Tibial nerve (tissue), 4 donors: ENCODE measurements at regions not wholly inside any gene's neighbourhood (a gene's known extent, or its start where the extent isn't known, plus 50 kb on each side); places are given as distances from the start of the nearest gene placed in this dataset.
A peak's percentile ranks its signal among the peaks of the same experiment; 100 is the strongest.
"Not testable (repeated sequence)": the region's sequence is repeated elsewhere in the genome, so short reads cannot be mapped to it uniquely, and the experiment has no call there.

Experiments used
- DNase-seq, 2 donors: peaks; one replicate each; pipeline ENCODE4 v3.0.0-alpha.2; 2019; ENCODE audit warnings: low spot score in 2 of 2
- H3K27ac ChIP-seq, 4 donors: fragments of 200-600 bp; sonication (generic) in 3 of 4; one replicate each; pipeline ENCODE4 v1.5.1; 2017 to 2019; ENCODE audit warnings: mild to moderate bottlenecking in 1 of 4
- H3K27me3 ChIP-seq, 2 donors: fragments of 200-600 bp; sonication (generic) in 1 of 2; one replicate each; pipeline versions ENCODE4 v1.5.1 to v1.6.0; 2017 to 2019
- H3K36me3 ChIP-seq, 3 donors: fragments of 200-600 bp; sonication (generic); one replicate each; pipeline ENCODE4 v1.5.1; 2018 to 2019
- H3K4me1 ChIP-seq, 4 donors: fragments of 200-600 bp; sonication (generic) in 3 of 4; one replicate each; pipeline ENCODE4 v1.5.1; 2017 to 2019
- H3K4me3 ChIP-seq, 4 donors: fragments of 200-600 bp; sonication (generic) in 3 of 4; one replicate each; pipeline ENCODE4 v1.5.1; 2017 to 2019; ENCODE audit warnings: mild to moderate bottlenecking in 1 of 4, moderate library complexity in 1 of 4
- H3K9me3 ChIP-seq, 4 donors: fragments of 200-600 bp; sonication (generic) in 3 of 4; one replicate each; pipeline ENCODE4 v1.5.1; 2017 to 2019
- CTCF ChIP-seq, 5 experiments: fragments of 200-600 bp in 3 of 5; fragments of 450-650 bp in 2 of 5; sonication (generic) in 3 of 5; IDR thresholded peaks; one replicate each; pipeline ENCODE4 v1.5.1; 2016 to 2019; ENCODE audit warnings: antibody characterized with exemption in 5 of 5, mild to moderate bottlenecking in 3 of 5, moderate library complexity in 2 of 5
- EP300 ChIP-seq, 2 donors: sonication (generic); formaldehyde crosslinking; IDR thresholded peaks; one replicate each; pipeline ENCODE4 v1.6.1; 2017; ENCODE audit warnings: antibody characterized with exemption in 2 of 2, mild to moderate bottlenecking in 1 of 2
- POLR2A ChIP-seq, 2 donors: fragments of 450-650 bp; IDR thresholded peaks; one replicate each; pipeline ENCODE4 v1.6.1; 2017; ENCODE audit warnings: antibody characterized with exemption in 2 of 2, mild to moderate bottlenecking in 2 of 2, moderate library complexity in 2 of 2
- WGBS, 2 donors: methylation state at CpG; one replicate each; pipeline ENCODE4 v1.1.5; 2018; 5-methylcytosine and 5-hydroxymethylcytosine counted together

- Histone ChIP-seq H3K9me3 (no peaks in the 10 kb centered on the region), H3K36me3 (no peaks in the 10 kb centered on the region), H3K4me3 (no peak overlapping the region), H3K27me3 (no peaks in the 10 kb centered on the region), H3K4me1 (peaks cover 0 to 8% (median 0%) of the 10 kb centered on the region in 4 donors), H3K27ac (no peak overlapping the region)
- DNase-seq = no peak
- no peak for TF ChIP-seq CTCF (IDR thresholded peaks at IDR 0.05)
- no peak for TF ChIP-seq POLR2A (IDR thresholded peaks at IDR 0.05)
- TF ChIP-seq EP300 (IDR thresholded peaks at IDR 0.05) = no peak
- 88 to 89% methylated on average over 4 of the region's 4 CpGs for WGBS, 2 donors
These were observed 66.4 kb upstream of the ALDH1B1 start for GRCh38 chr9:38326122-38326521.

GRCh38 chr9:38324213-38324612 lies 68.3 kb upstream of the ALDH1B1 start:
- DNase-seq, H3K9me3 ChIP-seq, H3K4me3 ChIP-seq, H3K36me3 ChIP-seq, H3K4me1 ChIP-seq, H3K27ac ChIP-seq, H3K27me3 ChIP-seq: not testable (repeated sequence)
- WGBS, 2 donors = 88 to 98% methylated on average over 9 to 10 of the region's 27 CpGs

GRCh38 chr9:38322937-38323336 lies 69.6 kb upstream of the ALDH1B1 start:
- Histone ChIP-seq H3K4me1 (peaks cover 0 to 3% (median 0%) of the 10 kb centered on the region in 4 donors), H3K4me3 (no peak overlapping the region), H3K27me3 (no peaks in the 10 kb centered on the region), H3K9me3 (no peaks in the 10 kb centered on the region), H3K36me3 (no peaks in the 10 kb centered on the region), H3K27ac (no peak overlapping the region)
- no peak for DNase-seq
- 77 to 85% methylated on average over 3 of the region's 3 CpGs for WGBS, 2 donors
- TF ChIP-seq EP300 (IDR thresholded peaks at IDR 0.05) (no peak), CTCF (IDR thresholded peaks at IDR 0.05) (no peak), POLR2A (IDR thresholded peaks at IDR 0.05) (no peak)

GRCh38 chr9:38319496-38320173 lies 72.9 kb upstream of the ALDH1B1 start:
- no peak overlapping the region for H3K4me3 ChIP-seq
- no peaks in the 10 kb centered on the region for H3K36me3 ChIP-seq

GRCh38 chr9:38318759-38319495 lies 73.6 kb upstream of the ALDH1B1 start:
- Histone ChIP-seq H3K4me3 (peak overlapping the region in 1 of 4 donors; percentile 9), H3K27me3 (no peaks in the 10 kb centered on the region)
- WGBS, 2 donors = 38 to 42% methylated on average over 13 of the region's 13 CpGs

More at GRCh38 chr9:38319496-38320173, 72.9 kb upstream of the ALDH1B1 start:
- DNase-seq = no peak
- no peaks in the 10 kb centered on the region for H3K4me1 ChIP-seq
- TF ChIP-seq CTCF (IDR thresholded peaks at IDR 0.05) (no peak), EP300 (IDR thresholded peaks at IDR 0.05) (no peak), POLR2A (IDR thresholded peaks at IDR 0.05) (no peak)
- H3K27me3 ChIP-seq = no peaks in the 10 kb centered on the region
- H3K9me3 ChIP-seq = no peaks in the 10 kb centered on the region
- H3K27ac ChIP-seq = no peak overlapping the region
- WGBS, 2 donors = 57 to 61% methylated on average over 5 of the region's 5 CpGs

More at GRCh38 chr9:38318759-38319495, 73.6 kb upstream of the ALDH1B1 start:
- Histone ChIP-seq H3K4me1 (no peaks in the 10 kb centered on the region), H3K27ac (no peak overlapping the region), H3K9me3 (no peaks in the 10 kb centered on the region), H3K36me3 (no peaks in the 10 kb centered on the region)
- TF ChIP-seq CTCF (IDR thresholded peaks at IDR 0.05) (no peak), POLR2A (IDR thresholded peaks at IDR 0.05) (no peak), EP300 (IDR thresholded peaks at IDR 0.05) (no peak)
- DNase-seq = no peak
